ENCODE measurements at regions not wholly inside any gene's neighbourhood (a gene's known extent, or its start where the extent isn't known, plus 50 kb on each side); places are given as distances from the start of the nearest gene placed in this dataset.

DNA sequence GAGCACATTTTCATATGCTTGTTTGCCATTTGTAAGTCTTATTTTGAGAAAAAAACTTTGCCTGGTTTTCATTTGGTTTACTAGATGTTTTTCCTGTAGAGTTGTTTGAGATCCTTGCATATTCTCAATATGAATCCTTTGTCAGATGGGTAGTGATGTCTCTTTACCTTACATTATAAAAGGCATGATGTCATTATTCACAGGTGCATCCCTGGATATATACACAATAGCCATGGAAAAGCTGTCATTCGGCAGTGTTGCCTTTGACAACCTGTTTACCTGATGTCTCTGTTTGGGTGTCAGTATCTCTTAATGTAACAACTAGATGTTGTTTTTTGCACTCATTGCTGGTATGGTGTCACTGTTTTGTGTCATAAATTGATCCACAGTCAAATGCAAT is 58.8 kb upstream of the MAL start:
- H3K4me3 Mint-ChIP-seq: no peak overlapping the region
- CTCF ChIA-PET: no interaction called here
- no peak overlapping the region for H3K27ac Mint-ChIP-seq
- H3K4me1 Mint-ChIP-seq: no peaks in the 10 kb centered on the region
- no peak overlapping the region for H3K4me3 ChIP-seq (ENCODE audit: low read length)
- H3K4me1 ChIP-seq (ENCODE audit: insufficient read depth, low read length): no peaks in the 10 kb centered on the region
- H3K36me3 ChIP-seq (ENCODE audit: insufficient read depth, low read length): no peaks in the 10 kb centered on the region
- POLR2A ChIA-PET: no interaction called here
- H3K27me3 Mint-ChIP-seq: peaks cover 10 to 36% of the 10 kb centered on the region in 2 donors
- H3K27me3 ChIP-seq (ENCODE audit: insufficient read depth, low read length, poor library complexity, severe bottlenecking): no peaks in the 10 kb centered on the region
- H3K27ac ChIP-seq (ENCODE audit: low read depth, low read length): no peak overlapping the region
- peaks cover 0 to 2% (median 0%) of the 10 kb centered on the region in 5 donors for H3K9me3 Mint-ChIP-seq
- no peaks in the 10 kb centered on the region for H3K36me3 Mint-ChIP-seq
- DNase-seq: no peak
- no peaks in the 10 kb centered on the region for H3K9me3 ChIP-seq (ENCODE audit: low read length)

DNA sequence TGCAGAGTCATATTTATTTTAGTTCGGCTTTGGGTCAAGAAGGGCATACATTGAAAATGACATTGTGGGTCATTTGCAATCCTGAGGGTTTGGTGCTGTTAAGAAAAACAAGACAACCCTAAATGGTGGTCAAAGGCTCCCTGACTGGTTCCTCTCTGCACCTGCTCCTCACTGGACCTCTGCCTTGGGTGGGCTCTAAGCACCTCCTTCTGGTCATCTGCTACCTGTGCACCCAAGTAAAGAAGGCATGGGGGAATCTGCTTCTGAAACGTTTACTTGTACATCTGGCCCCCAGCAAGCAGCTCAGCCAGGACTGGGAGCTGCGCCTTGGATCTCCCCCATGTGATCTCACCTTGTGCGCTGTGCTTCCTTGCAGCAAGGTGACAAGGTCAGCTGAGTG is 55.2 kb upstream of the MAL start:
- no peaks in the 10 kb centered on the region for H3K36me3 Mint-ChIP-seq
- Histone ChIP-seq H3K27ac (ENCODE audit: low read depth, low read length) (no peak overlapping the region), H3K9me3 (ENCODE audit: low read length) (no peaks in the 10 kb centered on the region), H3K4me1 (ENCODE audit: insufficient read depth, low read length) (no peaks in the 10 kb centered on the region), H3K36me3 (ENCODE audit: insufficient read depth, low read length) (no peaks in the 10 kb centered on the region), H3K4me3 (ENCODE audit: low read length) (no peak overlapping the region), H3K27me3 (ENCODE audit: insufficient read depth, low read length, poor library complexity, severe bottlenecking) (no peaks in the 10 kb centered on the region)
- no peak overlapping the region for H3K4me3 Mint-ChIP-seq
- peaks cover 6 to 40% of the 10 kb centered on the region in 2 donors for H3K27me3 Mint-ChIP-seq
- H3K27ac Mint-ChIP-seq: no peak overlapping the region
- POLR2A ChIA-PET: no interaction called here
- peaks cover 0 to 2% (median 0%) of the 10 kb centered on the region in 5 donors for H3K9me3 Mint-ChIP-seq
- DNase-seq: no peak
- no peaks in the 10 kb centered on the region for H3K4me1 Mint-ChIP-seq
- CTCF ChIA-PET: no interaction called here

All from CD8-positive, alpha-beta memory T cell (primary cell).